Neuronal stem cell (in vitro differentiated cells): ENCODE measurements at regions not wholly inside any gene's neighbourhood (a gene's known extent, or its start where the extent isn't known, plus 50 kb on each side); places are given as distances from the start of the nearest gene placed in this dataset.

Source experiments
- DNase-seq: peaks from one replicate; pipeline ENCODE4 v3.0.0-alpha.2; 2013; ENCODE audit warnings: low spot score
- H2AFZ ChIP-seq: one replicate; pipeline ENCODE4 v1.6.1; 2013; ENCODE audit warnings: mild to moderate bottlenecking, low read length, inconsistent platforms
- H2AK5ac ChIP-seq: 2 replicates; pipeline ENCODE4 v1.6.1; 2013; ENCODE audit warnings: low read depth, mild to moderate bottlenecking, inconsistent platforms, low read length, moderate library complexity, mixed read lengths
- H2BK120ac ChIP-seq: 2 replicates; pipeline ENCODE4 v1.6.1; 2013; ENCODE audit warnings: low read depth, mild to moderate bottlenecking, inconsistent platforms, low read length, moderate library complexity, mixed read lengths
- H2BK12ac ChIP-seq: one replicate; pipeline ENCODE4 v1.6.1; 2013; ENCODE audit warnings: low read length, inconsistent platforms
- H2BK15ac ChIP-seq: 2 replicates; pipeline ENCODE4 v1.6.1; 2013; ENCODE audit warnings: mild to moderate bottlenecking, low read length, inconsistent platforms, mixed read lengths
- H2BK5ac ChIP-seq: one replicate; pipeline ENCODE4 v1.6.1; 2013; ENCODE audit warnings: inconsistent platforms, mild to moderate bottlenecking, low read length, moderate library complexity
- H3K14ac ChIP-seq: one replicate; pipeline ENCODE4 v1.6.1; 2013; ENCODE audit warnings: low read length, inconsistent platforms
- H3K18ac ChIP-seq: 2 replicates; pipeline ENCODE4 v1.6.1; 2013; ENCODE audit warnings: low read length, inconsistent platforms
- H3K23ac ChIP-seq: 2 replicates; pipeline ENCODE4 v1.6.1; 2013; ENCODE audit warnings: low read depth, mild to moderate bottlenecking, mixed read lengths, low read length, inconsistent platforms; ENCODE audit not compliant: poor library complexity
- H3K27ac ChIP-seq: replicated peaks from 3 replicates; pipeline ENCODE4 v1.5.1; 2013; ENCODE audit warnings: low read length, inconsistent platforms
- H3K27me3 ChIP-seq, 3 experiments: 2 replicates each; pipeline ENCODE4 v1.6.1; 2013; ENCODE audit warnings: low read length in 3 of 3, mild to moderate bottlenecking in 2 of 3, inconsistent platforms in 1 of 3, low read depth in 1 of 3, mixed read lengths in 1 of 3, moderate library complexity in 1 of 3; ENCODE audit not compliant: control insufficient read depth in 3 of 3, insufficient read depth in 3 of 3
- H3K36me3 ChIP-seq, 2 donors: replicated peaks in 1 of 2; 2 replicates each; pipeline ENCODE4 v1.6.1; 2013; ENCODE audit warnings: low read length in 2 of 2; ENCODE audit not compliant: control insufficient read depth in 2 of 2, insufficient read depth in 2 of 2
- H3K4ac ChIP-seq: 2 replicates; pipeline ENCODE4 v1.6.1; 2013; ENCODE audit warnings: inconsistent platforms, mild to moderate bottlenecking, low read length, moderate library complexity
- H3K4me1 ChIP-seq, 2 donors: 1 replicate in 1 of 2; 2 replicates in 1 of 2; pipeline ENCODE4 v1.6.1; 2013; ENCODE audit warnings: low read length in 2 of 2, low read depth in 1 of 2; ENCODE audit not compliant: control insufficient read depth in 2 of 2, insufficient read depth in 1 of 2
- H3K4me2 ChIP-seq: one replicate; pipeline ENCODE4 v1.6.1; 2013; ENCODE audit warnings: mild to moderate bottlenecking, low read length, inconsistent platforms; ENCODE audit not compliant: insufficient read depth, poor library complexity, severe bottlenecking
- H3K4me3 ChIP-seq, 2 donors: 2 replicates each; pipeline ENCODE4 v1.5.1; 2013; ENCODE audit warnings: low read length in 2 of 2, mild to moderate bottlenecking in 2 of 2, inconsistent platforms in 1 of 2, moderate library complexity in 1 of 2
- H3K79me1 ChIP-seq: one replicate; pipeline ENCODE4 v1.6.1; 2013; ENCODE audit warnings: low read depth, mild to moderate bottlenecking, inconsistent platforms, low read length, moderate library complexity
- H3K9ac ChIP-seq: one replicate; pipeline ENCODE4 v1.6.1; 2013; ENCODE audit warnings: mild to moderate bottlenecking, low read depth, low read length, inconsistent platforms; ENCODE audit not compliant: poor library complexity
- H3K9me3 ChIP-seq, 2 donors: replicated peaks in 1 of 2; 2 replicates each; pipeline versions ENCODE3 to v1.6.1; 2013; ENCODE audit warnings: low read length in 2 of 2, mild to moderate bottlenecking in 2 of 2, inconsistent platforms in 1 of 2, low read depth in 1 of 2, mixed read lengths in 1 of 2, moderate library complexity in 1 of 2; ENCODE audit not compliant: control insufficient read depth in 2 of 2, insufficient read depth in 1 of 2
- H4K8ac ChIP-seq: one replicate; pipeline ENCODE4 v1.6.1; 2013; ENCODE audit warnings: low read depth, mild to moderate bottlenecking, inconsistent platforms, low read length, moderate library complexity
- H4K91ac ChIP-seq: one replicate; pipeline ENCODE4 v1.6.1; 2013; ENCODE audit warnings: low read length, low read depth, mild to moderate bottlenecking, inconsistent platforms; ENCODE audit not compliant: poor library complexity
- WGBS, 2 donors: extraction: QIAGEN DNeasy Blood & Tissue Kit; methylation state at CpG; one replicate each; pipeline ENCODE4 v1.1.7; 2013; ENCODE audit warnings: missing lambda C conversion rate in 2 of 2, mixed read lengths in 1 of 2; ENCODE audit not compliant: insufficient read length in 2 of 2, insufficient replicate concordance in 1 of 2; ENCODE audit errors: extremely low coverage in 2 of 2; 5-methylcytosine and 5-hydroxymethylcytosine counted together

DNA sequence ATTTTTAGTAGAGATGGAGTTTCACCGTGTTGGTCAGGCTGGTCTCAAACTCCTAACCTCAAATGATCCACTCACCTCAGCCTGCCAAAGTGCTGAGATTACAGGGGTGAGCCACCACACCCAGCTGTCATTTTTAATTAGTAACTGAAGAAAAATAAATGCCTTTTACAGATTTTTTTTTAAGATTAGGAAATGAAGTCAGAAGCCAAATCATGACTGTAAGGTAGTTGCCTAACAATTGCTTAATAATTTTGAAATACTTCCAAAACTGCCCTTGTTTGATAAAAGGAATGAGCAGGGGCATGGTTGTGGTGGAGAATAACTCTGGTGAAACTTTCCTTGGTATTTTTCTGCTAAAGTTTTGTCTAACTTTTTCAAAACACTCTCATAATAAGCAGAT, 98.9 kb upstream of the SLC5A12 start:
- Histone ChIP-seq H3K14ac (no peak overlapping the region), H2BK120ac (no peak overlapping the region), H2AFZ (no peak overlapping the region), H3K4me2 (no peak overlapping the region), H3K4me3 (no peak overlapping the region), H3K18ac (no peak overlapping the region), H3K27me3 (no peaks in the 10 kb centered on the region), H3K79me1 (no peaks in the 10 kb centered on the region), H2BK5ac (no peak overlapping the region), H3K4ac (no peak overlapping the region), H2AK5ac (no peak overlapping the region), H2BK12ac (no peak overlapping the region), H3K9me3 (peaks cover 4 to 12% of the 10 kb centered on the region in 2 donors), H4K91ac (no peak overlapping the region), H3K9ac (no peak overlapping the region), H2BK15ac (no peak overlapping the region), H3K27ac (no peak overlapping the region), H3K36me3 (no peaks in the 10 kb centered on the region), H3K23ac (no peak overlapping the region), H3K4me1 (no peaks in the 10 kb centered on the region), H4K8ac (no peak overlapping the region)
- DNase-seq: no peak
- WGBS, 2 donors: no CpG with 5 or more reads among the region's 1 CpG

DNA sequence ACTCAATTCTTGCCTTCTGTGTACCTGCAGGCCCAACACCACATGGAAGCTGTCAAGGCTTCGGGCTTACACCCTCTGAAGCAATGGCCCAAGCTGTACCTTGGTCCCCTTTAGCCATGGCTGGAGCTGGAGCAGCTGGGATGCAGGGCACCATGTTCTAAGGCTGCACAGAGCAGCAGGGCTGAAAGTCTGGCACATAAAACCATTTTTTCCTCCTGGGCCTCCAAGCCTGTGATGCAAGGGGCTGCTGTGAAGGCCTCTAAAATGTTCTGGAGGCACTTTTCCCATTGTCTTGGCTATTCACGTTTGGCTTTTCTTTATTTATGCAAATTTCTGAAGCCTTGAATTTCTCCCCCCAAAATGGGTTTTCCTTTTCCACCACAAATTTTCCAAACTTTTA, 102.1 kb upstream of the SLC5A12 start:
- no peak overlapping the region for H2BK15ac ChIP-seq
- H3K9ac ChIP-seq: no peak overlapping the region
- no peak overlapping the region for H2BK5ac ChIP-seq
- H3K4me3 ChIP-seq: no peak overlapping the region
- no peak for DNase-seq
- H3K27me3 ChIP-seq: no peaks in the 10 kb centered on the region
- H3K4ac ChIP-seq: no peak overlapping the region
- H3K79me1 ChIP-seq: no peaks in the 10 kb centered on the region
- H2BK120ac ChIP-seq: no peak overlapping the region
- H4K8ac ChIP-seq: no peak overlapping the region
- H3K14ac ChIP-seq: no peak overlapping the region
- H3K36me3 ChIP-seq: no peaks in the 10 kb centered on the region
- no CpG with 5 or more reads among the region's 2 CpGs for WGBS, 2 donors
- H2BK12ac ChIP-seq: no peak overlapping the region
- H3K4me1 ChIP-seq: no peaks in the 10 kb centered on the region
- H3K18ac ChIP-seq: no peak overlapping the region
- peaks cover 4 to 12% of the 10 kb centered on the region in 2 donors for H3K9me3 ChIP-seq
- H2AK5ac ChIP-seq: no peak overlapping the region
- no peak overlapping the region for H3K23ac ChIP-seq
- H3K27ac ChIP-seq: no peak overlapping the region
- no peak overlapping the region for H3K4me2 ChIP-seq
- H4K91ac ChIP-seq: no peak overlapping the region
- no peak overlapping the region for H2AFZ ChIP-seq

DNA sequence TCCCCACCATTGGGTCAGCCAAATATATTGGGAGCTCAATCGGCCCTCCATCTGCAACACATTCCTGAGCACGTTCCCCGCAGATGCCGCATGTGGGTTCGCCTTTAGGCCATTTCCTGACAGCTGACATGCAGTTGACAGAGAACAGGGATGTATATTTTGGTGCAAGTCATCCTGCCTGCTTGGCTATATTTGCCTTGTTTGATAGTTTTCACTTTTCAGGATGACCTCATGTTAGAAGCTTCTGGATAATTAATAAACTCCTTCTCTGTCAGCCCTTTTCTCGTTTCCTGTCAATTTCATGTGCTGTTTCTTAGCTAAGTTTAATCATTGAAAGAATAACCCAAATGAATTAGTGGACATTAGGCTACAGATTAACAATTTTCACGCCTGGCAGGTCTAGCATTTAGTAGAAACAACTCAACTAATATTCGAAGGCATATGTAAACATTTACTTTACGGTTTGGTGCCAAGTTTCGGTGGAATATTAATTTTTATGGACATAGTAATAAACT, 105.8 kb upstream of the SLC5A12 start:
- Histone ChIP-seq H2BK5ac (no peak overlapping the region), H2AK5ac (no peak overlapping the region), H4K8ac (no peak overlapping the region), H3K4me1 (no peaks in the 10 kb centered on the region), H3K79me1 (no peaks in the 10 kb centered on the region), H3K9me3 (peaks cover 2 to 12% of the 10 kb centered on the region in 2 donors), H2BK120ac (no peak overlapping the region), H2BK15ac (no peak overlapping the region), H3K4me2 (no peak overlapping the region), H4K91ac (no peak overlapping the region), H3K18ac (no peak overlapping the region), H2BK12ac (no peak overlapping the region), H3K27me3 (no peaks in the 10 kb centered on the region), H3K4ac (no peak overlapping the region), H3K4me3 (no peak overlapping the region), H3K23ac (no peak overlapping the region), H3K14ac (no peak overlapping the region), H3K36me3 (no peaks in the 10 kb centered on the region), H2AFZ (no peak overlapping the region), H3K9ac (no peak overlapping the region), H3K27ac (no peak overlapping the region)
- no peak for DNase-seq
- WGBS, 2 donors: no CpG with 5 or more reads among the region's 10 CpGs

DNA sequence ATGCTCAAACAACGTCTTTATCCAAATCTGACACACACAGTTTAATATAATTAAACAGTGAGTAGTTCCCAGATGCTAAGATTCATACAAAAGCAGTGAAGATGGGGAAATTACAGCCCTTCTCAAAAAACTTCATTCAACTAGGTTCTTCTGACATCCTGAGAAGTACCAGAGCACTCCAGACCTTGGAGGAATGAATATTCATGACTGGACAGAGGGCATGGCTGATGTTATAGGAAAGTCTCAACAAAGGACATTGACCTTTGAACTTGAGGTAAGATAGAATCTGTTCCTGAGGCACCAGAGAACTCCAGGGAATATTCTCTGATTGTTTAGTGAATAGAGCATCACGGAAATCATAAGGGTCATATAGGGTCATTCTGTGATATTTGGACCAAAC, 106.4 kb upstream of the SLC5A12 start:
- no peak for DNase-seq
- Histone ChIP-seq H4K91ac (no peak overlapping the region), H3K23ac (no peak overlapping the region), H2AFZ (no peak overlapping the region), H3K4me1 (no peaks in the 10 kb centered on the region), H3K4me3 (no peak overlapping the region), H3K79me1 (no peaks in the 10 kb centered on the region), H2AK5ac (no peak overlapping the region), H3K4me2 (no peak overlapping the region), H2BK5ac (no peak overlapping the region), H3K36me3 (no peaks in the 10 kb centered on the region), H4K8ac (no peak overlapping the region), H2BK15ac (no peak overlapping the region), H3K27me3 (no peaks in the 10 kb centered on the region), H2BK120ac (no peak overlapping the region), H3K9ac (no peak overlapping the region), H3K27ac (no peak overlapping the region), H3K18ac (no peak overlapping the region), H3K9me3 (peaks cover 2 to 12% of the 10 kb centered on the region in 2 donors), H3K4ac (no peak overlapping the region), H2BK12ac (no peak overlapping the region), H3K14ac (no peak overlapping the region)
- no CpG with 5 or more reads among the region's 2 CpGs for whole genome bisulfite sequencing, 2 donors
